GM12878 (cell line): ENCODE measurements at regions not wholly inside any gene's neighbourhood (a gene's known extent, or its start where the extent isn't known, plus 50 kb on each side); places are given as distances from the start of the nearest gene placed in this dataset.

ENCODE experiments used
- ATAC-seq: fragments of 200-7000 bp; cut with Tn5 transposase; 3 replicates; pipeline ENCODE4 v1.9.1; 2020; ENCODE audit warnings: mild to moderate bottlenecking, moderate library complexity
- BruUV-seq: library from RNA; stranded (reverse); fragments of 400-500 nt; replicated peaks from 2 replicates; lab custom pipeline; 2021; lab: Mats Ljungman, UMichigan
- CTCF ChIA-PET: fragments of 300-600 bp; sonication (Branson Sonifier 250); formaldehyde crosslinking; extraction: SDS; loops from one replicate; lab custom pipeline; 2021; ENCODE audit warnings: inconsistent platforms; lab: Yijun Ruan, JAX
- POLR2A ChIA-PET: fragments of 350-600 bp; formaldehyde crosslinking; extraction: SDS; loops from one replicate; lab custom pipeline; 2021; ENCODE audit warnings: inconsistent platforms; lab: Charles Lee
- RAD21 ChIA-PET: fragments of 300-600 bp; sonication (Branson Sonifier 250); formaldehyde crosslinking; loops from one replicate; lab custom pipeline; 2023; ENCODE audit warnings: antibody characterized with exemption; ENCODE audit not compliant: unreplicated experiment; lab: Charles Lee
- SMC1A ChIA-PET: fragments of 300-600 bp; sonication (Branson Sonifier 250); formaldehyde crosslinking; loops from one replicate; lab custom pipeline; 2023; ENCODE audit not compliant: unreplicated experiment, uncharacterized antibody; lab: Charles Lee
- DNase-seq: peaks from one replicate; pipeline ENCODE4 v3.0.0-alpha.2; 2011; ENCODE audit warnings: low read depth, low spot score
- FAIRE-seq: peaks from 3 replicates; lab custom pipeline; 2011; peaks lifted over from hg19 to GRCh38; lab: Jason Lieb, UNC
- H2AFZ ChIP-seq: 2 replicates; pipeline ENCODE4 v1.6.0; 2011; ENCODE audit warnings: low read depth, low read length, control low read depth; ENCODE audit not compliant: control insufficient read depth
- H3K27ac ChIP-seq: 2 replicates; pipeline ENCODE4 v1.5.1; 2011; ENCODE audit warnings: control low read depth; ENCODE audit not compliant: control insufficient read depth, insufficient read depth
- H3K27me3 ChIP-seq, 2 experiments: replicated peaks in 1 of 2; 2 replicates each; pipeline versions ENCODE4 v1.6.0 to v1.6.1; 2011; ENCODE audit warnings: low read length in 1 of 2; ENCODE audit not compliant: control insufficient read depth in 2 of 2, insufficient read depth in 2 of 2
- H3K36me3 ChIP-seq, 2 experiments: 2 replicates each; pipeline ENCODE4 v1.5.1; 2011; ENCODE audit warnings: low read length in 1 of 2; ENCODE audit not compliant: control insufficient read depth in 2 of 2, insufficient read depth in 2 of 2
- H3K4me1 ChIP-seq: 2 replicates; pipeline ENCODE4 v1.6.1; 2011; ENCODE audit warnings: mild to moderate bottlenecking, low read length, moderate library complexity, mixed read lengths; ENCODE audit not compliant: control insufficient read depth, insufficient read depth
- H3K4me2 ChIP-seq: 2 replicates; pipeline ENCODE4 v1.6.0; 2011; ENCODE audit warnings: control low read depth; ENCODE audit not compliant: control insufficient read depth, insufficient read depth
- H3K4me3 ChIP-seq: fragments of 200-600 bp; sonication (generic); 2 replicates; pipeline ENCODE4 v1.5.1; 2016
- H3K79me2 ChIP-seq: 2 replicates; pipeline ENCODE4 v1.6.0; 2011; ENCODE audit warnings: low read length; ENCODE audit not compliant: control insufficient read depth, insufficient read depth
- H3K9ac ChIP-seq: 2 replicates; pipeline ENCODE4 v1.8.0; 2011; ENCODE audit warnings: low read length, control low read depth, mixed read lengths; ENCODE audit not compliant: control insufficient read depth, insufficient read depth
- H3K9me3 ChIP-seq: replicated peaks from 3 replicates; pipeline ENCODE4 v1.5.1; 2011; ENCODE audit warnings: mild to moderate bottlenecking, low read length; ENCODE audit not compliant: control insufficient read depth, insufficient read depth
- H4K20me1 ChIP-seq: 2 replicates; pipeline ENCODE4 v1.6.0; 2011; ENCODE audit not compliant: control insufficient read depth, insufficient read depth
- CBX3 ChIP-seq: fragments of 200-600 bp; sonication (generic); IDR thresholded peaks from 2 replicates; pipeline ENCODE4 v1.6.1; 2016; ENCODE audit warnings: low read depth, borderline replicate concordance
- CREM ChIP-seq: IDR thresholded peaks from 2 replicates; pipeline ENCODE4 v1.6.1; 2014; ENCODE audit warnings: antibody characterized with exemption, low read depth
- EED ChIP-seq: sonication (generic); IDR thresholded peaks from 2 replicates; pipeline ENCODE4 v1.6.1; 2016; ENCODE audit warnings: antibody characterized with exemption, low read depth
- EGR1 ChIP-seq, 2 experiments: IDR thresholded peaks; 1 replicate in 1 of 2; 2 replicates in 1 of 2; pipeline ENCODE4 v1.6.1; 2011 to 2012; ENCODE audit warnings: low read depth in 2 of 2, low read length in 2 of 2, borderline replicate concordance in 1 of 2, mild to moderate bottlenecking in 1 of 2, moderate library complexity in 1 of 2
- NFIC ChIP-seq: IDR thresholded peaks from 2 replicates; pipeline ENCODE4 v1.6.1; 2012; ENCODE audit warnings: low read depth, mild to moderate bottlenecking, inconsistent platforms, low read length, moderate library complexity
- RB1 ChIP-seq: fragments of 450-650 bp; formaldehyde crosslinking; IDR thresholded peaks from 2 replicates; pipeline ENCODE4 v1.6.1; 2017; ENCODE audit warnings: mild to moderate bottlenecking, borderline replicate concordance
- TCF3 ChIP-seq: IDR thresholded peaks from 2 replicates; pipeline ENCODE4 v1.6.1; 2012; ENCODE audit warnings: low read depth, mild to moderate bottlenecking, low read length, borderline replicate concordance; ENCODE audit not compliant: insufficient read depth
- TCF7 ChIP-seq: IDR thresholded peaks from 2 replicates; pipeline ENCODE4 v1.6.1; 2014; ENCODE audit warnings: antibody characterized with exemption, borderline replicate concordance
- ZNF384 ChIP-seq: IDR thresholded peaks from 2 replicates; pipeline ENCODE4 v1.6.1; 2012; ENCODE audit warnings: low read depth, mild to moderate bottlenecking, low read length, improper control_type of control experiment, borderline replicate concordance
- ZNF622 ChIP-seq: fragments of 450-650 bp; IDR thresholded peaks from 2 replicates; pipeline ENCODE4 v1.6.1; 2017; ENCODE audit warnings: mild to moderate bottlenecking, inconsistent platforms
- ZSCAN29 ChIP-seq: fragments of 450-650 bp; IDR thresholded peaks from 2 replicates; pipeline ENCODE4 v1.6.1; 2017; ENCODE audit warnings: mild to moderate bottlenecking, moderate library complexity
- WGBS: methylation state at CpG from one replicate; pipeline ENCODE4 v1.1.6; 2016; ENCODE audit warnings: low lambda C conversion rate; ENCODE audit not compliant: insufficient replicate concordance, insufficient coverage; ENCODE audit errors: missing lambda C conversion rate; 5-methylcytosine and 5-hydroxymethylcytosine counted together
- in situ Hi-C: fragments of 300-500 bp; cut with MboI; formaldehyde crosslinking; loops from 9 replicates; pipeline ENCODE4 v1.14.3; 2018; ENCODE audit warnings: mixed read lengths
- intact Hi-C: fragments of 100-400 bp; cut with micrococcal nuclease; formaldehyde crosslinking; loops from one replicate; pipeline ENCODE4 v1.14.2; 2022; ENCODE audit not compliant: unreplicated experiment
- TF ChIP-seq, protein P1 (sequence below): IDR thresholded peaks from 2 replicates; pipeline ENCODE4 v1.6.1; 2011; ENCODE audit warnings: borderline replicate concordance, low read depth, mild to moderate bottlenecking, moderate library complexity, low read length; ENCODE audit not compliant: insufficient read depth, poor library complexity, severe bottlenecking
- TF ChIP-seq, protein P2 (sequence below): fragments of 150-350 bp; IDR thresholded peaks from 2 replicates; pipeline ENCODE4 v1.6.1; 2014; ENCODE audit warnings: mild to moderate bottlenecking, low read depth, low read length
- TF ChIP-seq, protein P3 (sequence below): fragments of 450-650 bp; formaldehyde crosslinking; IDR thresholded peaks from 2 replicates; pipeline ENCODE4 v1.5.0; 2022; ENCODE audit warnings: mild to moderate bottlenecking, missing genetic modification characterization
- TF ChIP-seq, protein P4 (sequence below): fragments of 450-650 bp; conservative IDR thresholded peaks from 2 replicates; pipeline ENCODE4 v1.6.1; 2017; ENCODE audit warnings: mild to moderate bottlenecking, moderate library complexity

DNA sequence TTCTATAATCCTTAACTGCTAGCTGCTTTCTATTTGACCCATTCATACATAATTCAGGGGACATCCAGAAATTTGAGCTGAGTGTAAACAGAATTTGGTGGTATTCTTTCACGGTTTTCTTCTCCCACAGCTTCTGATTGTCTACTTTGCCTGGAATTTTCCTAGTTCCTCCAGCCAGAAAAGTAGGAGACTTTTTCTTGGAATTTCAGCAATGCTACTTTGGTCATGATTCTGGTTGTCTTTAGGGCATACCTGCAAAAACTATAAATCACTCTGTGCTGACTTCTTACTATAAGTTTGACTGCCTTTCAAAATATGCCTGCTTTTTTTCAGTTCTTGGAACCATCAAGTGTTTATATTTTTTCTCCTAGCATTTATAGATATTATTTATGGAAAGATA is 260.2 kb downstream of the TMEM38B start (continued):
- TF ChIP-seq EGR1 (IDR thresholded peaks at IDR 0.05; ENCODE audit: borderline replicate concordance in 1 of 2, low read depth in 2 of 2, low read length in 2 of 2) = no peak
- no peak for TF ChIP-seq NFIC
- no peak for TF ChIP-seq EED
- TF ChIP-seq, protein P1, sequence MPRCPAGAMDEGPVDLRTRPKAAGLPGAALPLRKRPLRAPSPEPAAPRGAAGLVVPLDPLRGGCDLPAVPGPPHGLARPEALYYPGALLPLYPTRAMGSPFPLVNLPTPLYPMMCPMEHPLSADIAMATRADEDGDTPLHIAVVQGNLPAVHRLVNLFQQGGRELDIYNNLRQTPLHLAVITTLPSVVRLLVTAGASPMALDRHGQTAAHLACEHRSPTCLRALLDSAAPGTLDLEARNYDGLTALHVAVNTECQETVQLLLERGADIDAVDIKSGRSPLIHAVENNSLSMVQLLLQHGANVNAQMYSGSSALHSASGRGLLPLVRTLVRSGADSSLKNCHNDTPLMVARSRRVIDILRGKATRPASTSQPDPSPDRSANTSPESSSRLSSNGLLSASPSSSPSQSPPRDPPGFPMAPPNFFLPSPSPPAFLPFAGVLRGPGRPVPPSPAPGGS = no peak
- TF ChIP-seq ZSCAN29 = no peak

DNA sequence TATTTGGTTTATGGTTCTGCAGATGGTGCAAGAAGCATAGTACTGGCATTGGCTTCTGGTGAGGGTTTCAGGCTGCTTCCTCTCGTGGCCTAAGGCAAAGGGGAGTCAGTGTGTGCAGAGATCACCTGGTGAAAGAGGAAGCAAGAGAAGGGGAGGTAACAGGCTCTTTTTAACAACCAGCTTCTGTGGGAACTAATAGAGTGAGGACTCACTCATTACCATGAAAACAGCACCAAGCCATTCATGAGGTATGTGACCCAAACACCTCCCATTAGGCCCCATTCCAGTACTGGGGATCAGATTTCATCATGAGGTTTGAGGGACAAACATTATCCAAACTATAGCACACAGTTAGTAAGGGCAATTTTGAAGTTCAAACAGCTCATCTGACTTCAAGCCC is 263.5 kb downstream of the TMEM38B start:
- CTCF ChIA-PET = interaction anchor here (1.4 kb wide), 1 partner anchor 1199 kb away, joined by 3 read pairs; no protein-coding TSS in a partner anchor
- TF ChIP-seq, protein P2, sequence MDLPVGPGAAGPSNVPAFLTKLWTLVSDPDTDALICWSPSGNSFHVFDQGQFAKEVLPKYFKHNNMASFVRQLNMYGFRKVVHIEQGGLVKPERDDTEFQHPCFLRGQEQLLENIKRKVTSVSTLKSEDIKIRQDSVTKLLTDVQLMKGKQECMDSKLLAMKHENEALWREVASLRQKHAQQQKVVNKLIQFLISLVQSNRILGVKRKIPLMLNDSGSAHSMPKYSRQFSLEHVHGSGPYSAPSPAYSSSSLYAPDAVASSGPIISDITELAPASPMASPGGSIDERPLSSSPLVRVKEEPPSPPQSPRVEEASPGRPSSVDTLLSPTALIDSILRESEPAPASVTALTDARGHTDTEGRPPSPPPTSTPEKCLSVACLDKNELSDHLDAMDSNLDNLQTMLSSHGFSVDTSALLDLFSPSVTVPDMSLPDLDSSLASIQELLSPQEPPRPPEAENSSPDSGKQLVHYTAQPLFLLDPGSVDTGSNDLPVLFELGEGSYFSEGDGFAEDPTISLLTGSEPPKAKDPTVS = no peak
- TF ChIP-seq, protein P3, sequence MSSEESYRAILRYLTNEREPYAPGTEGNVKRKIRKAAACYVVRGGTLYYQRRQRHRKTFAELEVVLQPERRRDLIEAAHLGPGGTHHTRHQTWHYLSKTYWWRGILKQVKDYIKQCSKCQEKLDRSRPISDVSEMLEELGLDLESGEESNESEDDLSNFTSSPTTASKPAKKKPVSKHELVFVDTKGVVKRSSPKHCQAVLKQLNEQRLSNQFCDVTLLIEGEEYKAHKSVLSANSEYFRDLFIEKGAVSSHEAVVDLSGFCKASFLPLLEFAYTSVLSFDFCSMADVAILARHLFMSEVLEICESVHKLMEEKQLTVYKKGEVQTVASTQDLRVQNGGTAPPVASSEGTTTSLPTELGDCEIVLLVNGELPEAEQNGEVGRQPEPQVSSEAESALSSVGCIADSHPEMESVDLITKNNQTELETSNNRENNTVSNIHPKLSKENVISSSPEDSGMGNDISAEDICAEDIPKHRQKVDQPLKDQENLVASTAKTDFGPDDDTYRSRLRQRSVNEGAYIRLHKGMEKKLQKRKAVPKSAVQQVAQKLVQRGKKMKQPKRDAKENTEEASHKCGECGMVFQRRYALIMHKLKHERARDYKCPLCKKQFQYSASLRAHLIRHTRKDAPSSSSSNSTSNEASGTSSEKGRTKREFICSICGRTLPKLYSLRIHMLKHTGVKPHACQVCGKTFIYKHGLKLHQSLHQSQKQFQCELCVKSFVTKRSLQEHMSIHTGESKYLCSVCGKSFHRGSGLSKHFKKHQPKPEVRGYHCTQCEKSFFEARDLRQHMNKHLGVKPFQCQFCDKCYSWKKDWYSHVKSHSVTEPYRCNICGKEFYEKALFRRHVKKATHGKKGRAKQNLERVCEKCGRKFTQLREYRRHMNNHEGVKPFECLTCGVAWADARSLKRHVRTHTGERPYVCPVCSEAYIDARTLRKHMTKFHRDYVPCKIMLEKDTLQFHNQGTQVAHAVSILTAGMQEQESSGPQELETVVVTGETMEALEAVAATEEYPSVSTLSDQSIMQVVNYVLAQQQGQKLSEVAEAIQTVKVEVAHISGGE (CRISPR knock-in tag) = no peak
- TF ChIP-seq TCF7 (no peak), CBX3 (no peak), ZNF384 (no peak), TCF3 (no peak), ZNF622 (no peak), CREM (no peak), RB1 (no peak)
- TF ChIP-seq, protein P4, sequence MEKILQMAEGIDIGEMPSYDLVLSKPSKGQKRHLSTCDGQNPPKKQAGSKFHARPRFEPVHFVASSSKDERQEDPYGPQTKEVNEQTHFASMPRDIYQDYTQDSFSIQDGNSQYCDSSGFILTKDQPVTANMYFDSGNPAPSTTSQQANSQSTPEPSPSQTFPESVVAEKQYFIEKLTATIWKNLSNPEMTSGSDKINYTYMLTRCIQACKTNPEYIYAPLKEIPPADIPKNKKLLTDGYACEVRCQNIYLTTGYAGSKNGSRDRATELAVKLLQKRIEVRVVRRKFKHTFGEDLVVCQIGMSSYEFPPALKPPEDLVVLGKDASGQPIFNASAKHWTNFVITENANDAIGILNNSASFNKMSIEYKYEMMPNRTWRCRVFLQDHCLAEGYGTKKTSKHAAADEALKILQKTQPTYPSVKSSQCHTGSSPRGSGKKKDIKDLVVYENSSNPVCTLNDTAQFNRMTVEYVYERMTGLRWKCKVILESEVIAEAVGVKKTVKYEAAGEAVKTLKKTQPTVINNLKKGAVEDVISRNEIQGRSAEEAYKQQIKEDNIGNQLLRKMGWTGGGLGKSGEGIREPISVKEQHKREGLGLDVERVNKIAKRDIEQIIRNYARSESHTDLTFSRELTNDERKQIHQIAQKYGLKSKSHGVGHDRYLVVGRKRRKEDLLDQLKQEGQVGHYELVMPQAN = no peak

More for the DNA sequence above, 263.5 kb downstream of the TMEM38B start:
- Histone ChIP-seq H3K4me2 (no peak overlapping the region), H3K79me2 (no peaks in the 10 kb centered on the region), H4K20me1 (no peaks in the 10 kb centered on the region), H3K9me3 (no peaks in the 10 kb centered on the region), H3K4me1 (no peaks in the 10 kb centered on the region), H3K36me3 (no peaks in the 10 kb centered on the region), H3K9ac (no peak overlapping the region), H3K27ac (no peak overlapping the region), H3K27me3 (no peaks in the 10 kb centered on the region; a peak in 1 of 4 replicates), H2AFZ (no peak overlapping the region), H3K4me3 (no peak overlapping the region)
- 0% methylated on average over 1 of the region's 1 CpG for WGBS
- peak; percentile 73 for ATAC-seq
- ChIA-PET POLR2A (no interaction called here), RAD21 (no interaction called here), SMC1A (interaction anchor here (0.7 kb wide), 2 partner anchors 42 to 737 kb away, joined by 3 to 4 read pairs; no protein-coding TSS in a partner anchor)
- BruUV-seq = no TSS peak
- in situ Hi-C loops (no loop called here), intact Hi-C loops (no loop called here)
- no peak for FAIRE-seq
- DNase-seq = no peak
